Uterus (tissue), 3 donors: ENCODE measurements at regions not wholly inside any gene's neighbourhood (a gene's known extent, or its start where the extent isn't known, plus 50 kb on each side); places are given as distances from the start of the nearest gene placed in this dataset.

Experiments used
- DNase-seq, 2 donors: peaks; one replicate each; pipeline ENCODE4 v3.0.0-alpha.2; 2019 to 2020
- H3K27ac ChIP-seq, 2 donors: fragments of 200-600 bp; sonication (generic); 1 replicate in 1 of 2; 2 replicates in 1 of 2; pipeline ENCODE4 v1.5.1; 2016 to 2018
- H3K27me3 ChIP-seq, 2 donors: fragments of 200-600 bp; sonication (generic); one replicate each; pipeline ENCODE4 v1.5.1; 2018 to 2019; ENCODE audit warnings: control low read depth in 1 of 2
- H3K36me3 ChIP-seq, 2 donors: fragments of 200-600 bp; sonication (generic); one replicate each; pipeline ENCODE4 v1.5.1; 2019; ENCODE audit warnings: control low read depth in 1 of 2
- H3K4me1 ChIP-seq, 2 donors: fragments of 200-600 bp; sonication (generic); one replicate each; pipeline ENCODE4 v1.5.1; 2018 to 2019; ENCODE audit warnings: control low read depth in 1 of 2
- H3K4me3 ChIP-seq, 2 donors: fragments of 200-600 bp; sonication (generic); 1 replicate in 1 of 2; 2 replicates in 1 of 2; pipeline ENCODE4 v1.5.1; 2018 to 2019; ENCODE audit warnings: mild to moderate bottlenecking in 1 of 2
- H3K9me3 ChIP-seq, 2 donors: fragments of 200-600 bp; sonication (generic); one replicate each; pipeline ENCODE4 v1.5.1; 2019; ENCODE audit warnings: control low read depth in 1 of 2
- CTCF ChIP-seq, 4 experiments: fragments of 200-600 bp in 2 of 4; fragments of 450-650 bp in 2 of 4; sonication (generic) in 2 of 4; IDR thresholded peaks; one replicate each; pipeline ENCODE4 v1.5.1; 2016 to 2019; ENCODE audit warnings: antibody characterized with exemption in 4 of 4, mild to moderate bottlenecking in 2 of 4, moderate library complexity in 1 of 4
- POLR2A ChIP-seq, 2 donors: fragments of 450-650 bp; IDR thresholded peaks; one replicate each; pipeline ENCODE4 v1.6.1; 2016; ENCODE audit warnings: antibody characterized with exemption in 2 of 2, mild to moderate bottlenecking in 1 of 2, moderate library complexity in 1 of 2
- intact Hi-C: fragments of 100-400 bp; cut with DNase I; formaldehyde crosslinking; loops from one replicate; pipeline ENCODE4 v1.15.1; 2023; ENCODE audit warnings: low total_unique reads
- donor health status: DM: yes; HTN: yes; CAD: no.

DNA sequence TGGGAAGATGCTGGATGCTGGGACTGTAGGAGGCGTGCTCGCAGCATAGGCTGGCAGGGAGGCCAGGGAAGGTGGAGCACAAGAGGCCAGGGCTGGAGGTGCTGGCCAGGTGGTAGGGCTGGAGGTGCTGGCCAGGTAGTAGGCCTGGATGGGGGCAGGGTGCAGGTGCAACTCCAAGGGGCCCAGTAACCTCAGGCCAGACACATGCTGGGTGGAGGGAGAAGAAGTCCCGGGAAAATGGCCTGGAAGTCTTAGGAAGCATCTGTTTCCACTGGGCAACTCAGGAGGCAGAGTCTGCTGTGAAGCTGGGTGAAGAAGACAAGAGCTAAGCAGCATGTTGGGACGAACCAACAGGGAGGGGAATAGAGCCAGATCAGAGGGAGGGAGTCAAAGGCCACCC lies 665.2 kb downstream of the BCL11B start:
- TF ChIP-seq POLR2A (IDR thresholded peaks at IDR 0.05) (no peak), CTCF (IDR thresholded peaks at IDR 0.05) (no peak)
- intact Hi-C loops: no loop called here

DNA sequence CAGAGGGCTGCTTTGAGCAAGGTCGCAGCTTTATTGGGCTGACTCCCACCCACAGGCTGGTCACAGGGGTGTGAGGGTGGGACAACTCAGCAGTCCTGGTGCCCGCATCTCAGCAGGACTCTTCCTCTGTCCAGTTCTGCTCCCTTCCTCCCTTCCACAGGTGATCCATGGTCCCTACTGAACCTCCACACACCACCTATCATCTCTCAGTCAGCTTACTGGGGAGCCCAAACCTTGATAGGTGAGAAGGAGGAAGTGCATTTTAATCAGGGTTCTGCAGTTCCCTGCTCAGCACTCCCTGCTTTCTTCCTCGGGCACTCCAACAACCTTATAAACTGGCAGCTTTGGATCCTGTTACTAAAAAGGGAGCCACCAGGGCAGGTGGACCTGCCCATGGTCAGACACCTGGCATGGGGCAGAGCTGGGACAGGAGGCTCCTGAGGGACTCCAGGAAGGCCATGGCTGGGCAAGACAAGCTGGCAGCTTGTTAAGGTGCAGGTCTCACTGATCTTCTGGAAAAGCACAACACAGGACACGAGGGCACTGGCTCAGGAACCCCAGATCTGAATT lies 664.6 kb downstream of the BCL11B start:
- H3K36me3 ChIP-seq: no peaks in the 10 kb centered on the region
- no peaks in the 10 kb centered on the region for H3K4me1 ChIP-seq
- intact Hi-C loops: no loop called here
- no peak for DNase-seq
- no peaks in the 10 kb centered on the region for H3K9me3 ChIP-seq
- H3K27me3 ChIP-seq: no peaks in the 10 kb centered on the region
- TF ChIP-seq CTCF (IDR thresholded peaks at IDR 0.05) (no peak), POLR2A (IDR thresholded peaks at IDR 0.05) (no peak)
- H3K27ac ChIP-seq: no peak overlapping the region
- no peak overlapping the region for H3K4me3 ChIP-seq

More for the DNA sequence above, 665.2 kb downstream of the BCL11B start:
- Histone ChIP-seq H3K27ac (no peak overlapping the region), H3K36me3 (no peaks in the 10 kb centered on the region), H3K27me3 (no peaks in the 10 kb centered on the region), H3K4me3 (no peak overlapping the region), H3K9me3 (no peaks in the 10 kb centered on the region), H3K4me1 (no peaks in the 10 kb centered on the region)
- no peak for DNase-seq

GRCh38 chr14:98608071-98609060 lies 663.6 kb downstream of the BCL11B start:
- Histone ChIP-seq H3K36me3 (no peaks in the 10 kb centered on the region), H3K27me3 (no peaks in the 10 kb centered on the region), H3K4me1 (no peaks in the 10 kb centered on the region), H3K27ac (no peak overlapping the region), H3K9me3 (no peaks in the 10 kb centered on the region), H3K4me3 (no peak overlapping the region)
- intact Hi-C loops: no loop called here
- DNase-seq: no peak
- no peak for TF ChIP-seq CTCF (IDR thresholded peaks at IDR 0.05)
- TF ChIP-seq POLR2A (IDR thresholded peaks at IDR 0.05): no peak

DNA sequence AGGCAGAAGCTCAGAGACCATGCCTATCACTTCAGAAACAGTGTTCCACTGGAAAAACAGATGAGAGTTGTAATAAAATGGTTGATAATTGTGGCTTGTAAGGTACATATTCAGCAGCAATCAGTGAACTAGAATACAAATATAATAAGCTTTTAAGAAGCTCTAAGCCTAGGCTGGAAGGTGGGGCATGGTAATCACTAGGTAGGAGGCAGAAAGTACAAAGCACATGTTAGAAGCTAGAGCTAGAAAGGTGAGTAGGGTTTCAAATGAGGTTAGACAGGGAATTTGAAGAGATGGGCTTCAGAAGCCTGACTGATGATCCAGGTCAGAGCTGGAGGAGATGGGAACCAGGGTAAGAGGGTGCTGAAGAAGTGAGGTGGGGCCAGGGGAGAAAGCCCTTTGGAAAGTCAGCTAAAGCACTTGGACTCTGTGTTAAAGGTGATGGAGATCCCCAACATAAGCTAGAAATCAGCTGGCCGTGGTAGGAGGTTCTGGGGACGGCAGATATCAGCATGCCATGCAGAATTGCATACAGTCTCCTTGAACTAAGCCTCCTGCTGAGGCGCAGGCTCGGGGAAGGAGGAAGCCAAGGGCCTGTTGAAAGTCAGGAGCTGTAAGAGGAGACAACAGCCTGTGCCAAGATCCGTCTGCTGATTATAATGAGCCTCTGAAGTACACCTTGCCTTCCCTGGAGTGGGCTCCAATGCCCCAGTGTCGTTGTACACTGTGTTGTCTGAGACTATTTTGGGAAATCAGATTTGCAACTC lies 659.4 kb downstream of the BCL11B start:
- H3K27ac ChIP-seq: no peak overlapping the region
- intact Hi-C loops: no loop called here
- DNase-seq: no peak
- no peak for TF ChIP-seq POLR2A (IDR thresholded peaks at IDR 0.05)
- TF ChIP-seq CTCF (IDR thresholded peaks at IDR 0.05): no peak
- H3K36me3 ChIP-seq: no peaks in the 10 kb centered on the region
- no peaks in the 10 kb centered on the region for H3K4me1 ChIP-seq
- H3K9me3 ChIP-seq: no peaks in the 10 kb centered on the region
- H3K4me3 ChIP-seq: no peak overlapping the region
- H3K27me3 ChIP-seq: no peaks in the 10 kb centered on the region
